Neural cell (in vitro differentiated cells): ENCODE measurements at regions not wholly inside any gene's neighbourhood (a gene's known extent, or its start where the extent isn't known, plus 50 kb on each side); places are given as distances from the start of the nearest gene placed in this dataset.

ENCODE experiments used
- H2AFZ ChIP-seq: fragments of 200-600, 300-800 bp; sonication (generic), shearing (Covaris generic); 2 replicates; pipeline ENCODE4 v1.6.0; 2014; ENCODE audit warnings: low read depth, mild to moderate bottlenecking, antibody characterized with exemption, low read length, moderate library complexity
- H3F3A ChIP-seq: fragments of 200-600 bp; shearing (Covaris generic); 2 replicates; pipeline ENCODE4 v1.6.1; 2016; ENCODE audit warnings: mild to moderate bottlenecking, moderate library complexity, mixed read lengths, antibody characterized with exemption, low read length; ENCODE audit not compliant: insufficient read depth, poor library complexity, severe bottlenecking
- H3K27ac ChIP-seq: fragments of 200-600, 300-800 bp; sonication (generic), shearing (Covaris generic); 2 replicates; pipeline ENCODE4 v1.5.1; 2014; ENCODE audit warnings: mild to moderate bottlenecking, low read length, moderate library complexity
- H3K27me3 ChIP-seq: fragments of 300-800, 200-600 bp; sonication (generic), shearing (Covaris generic); 2 replicates; pipeline ENCODE4 v1.6.0; 2014; ENCODE audit warnings: mild to moderate bottlenecking, low read depth, low read length, moderate library complexity; ENCODE audit not compliant: insufficient read depth
- H3K36me3 ChIP-seq: fragments of 300-800, 200-600 bp; sonication (generic), shearing (Covaris generic); 2 replicates; pipeline ENCODE4 v1.5.1; 2014; ENCODE audit warnings: mild to moderate bottlenecking, antibody characterized with exemption, low read length, moderate library complexity; ENCODE audit not compliant: insufficient read depth
- H3K4me2 ChIP-seq: fragments of 300-800, 200-600 bp; sonication (generic), shearing (Covaris generic); 2 replicates; pipeline ENCODE4 v1.6.0; 2014; ENCODE audit warnings: mild to moderate bottlenecking, low read length
- H3K4me3 ChIP-seq: fragments of 300-800, 200-600 bp; sonication (generic), shearing (Covaris generic); 2 replicates; pipeline ENCODE4 v1.5.1; 2014; ENCODE audit warnings: mild to moderate bottlenecking, low read length, moderate library complexity
- H3K79me2 ChIP-seq: fragments of 200-600 bp; shearing (Covaris generic); replicated peaks from 2 replicates; pipeline ENCODE4 v1.6.0; 2014; ENCODE audit warnings: mild to moderate bottlenecking, low read length, moderate library complexity; ENCODE audit not compliant: insufficient read depth
- H3K9ac ChIP-seq: fragments of 300-800, 200-600 bp; sonication (generic), shearing (Covaris generic); 2 replicates; pipeline ENCODE4 v1.6.1; 2016; ENCODE audit warnings: mild to moderate bottlenecking, low read length, mixed read lengths
- H3K9me2 ChIP-seq: fragments of 200-600 bp; shearing (Covaris generic); 2 replicates; pipeline ENCODE4 v1.6.1; 2016; ENCODE audit warnings: mild to moderate bottlenecking, low read length, mixed read lengths; ENCODE audit not compliant: insufficient read depth
- H3K9me3 ChIP-seq: fragments of 200-600, 300-800 bp; sonication (generic), shearing (Covaris generic); 2 replicates; pipeline ENCODE4 v1.6.1; 2016; ENCODE audit warnings: mild to moderate bottlenecking, mixed run types, low read length, moderate library complexity, mixed read lengths
- H4K20me1 ChIP-seq: fragments of 200-600 bp; shearing (Covaris generic); 2 replicates; pipeline ENCODE4 v1.6.1; 2016; ENCODE audit warnings: mild to moderate bottlenecking, mixed run types; ENCODE audit not compliant: insufficient read depth
- EP300 ChIP-seq: fragments of 450-650 bp; conservative IDR thresholded peaks from 2 replicates; pipeline ENCODE4 v1.6.1; 2014; ENCODE audit warnings: antibody characterized with exemption, mild to moderate bottlenecking, moderate library complexity; ENCODE audit not compliant: poor library complexity, severe bottlenecking
- EZH2 ChIP-seq: fragments of 200-600, 300-800 bp; shearing (Covaris generic), sonication (generic); IDR thresholded peaks from 2 replicates; pipeline ENCODE4 v1.6.1; 2014; ENCODE audit warnings: antibody characterized with exemption, low read length, borderline replicate concordance, mild to moderate bottlenecking; ENCODE audit not compliant: insufficient read depth, poor library complexity, severe bottlenecking
- MXI1 ChIP-seq: fragments of 450-650 bp; conservative IDR thresholded peaks from 2 replicates; pipeline ENCODE4 v1.6.1; 2014; ENCODE audit warnings: antibody characterized with exemption, mild to moderate bottlenecking; ENCODE audit not compliant: poor library complexity, severe bottlenecking
- POLR2AphosphoS5 ChIP-seq: IDR thresholded peaks from 2 replicates; pipeline ENCODE4 v1.6.1; 2012
- RAD21 ChIP-seq: fragments of 450-650 bp; conservative IDR thresholded peaks from 2 replicates; pipeline ENCODE4 v1.6.1; 2014; ENCODE audit warnings: antibody characterized with exemption, mild to moderate bottlenecking, moderate library complexity
- SMC3 ChIP-seq: fragments of 450-650 bp; conservative IDR thresholded peaks from 2 replicates; pipeline ENCODE4 v1.6.1; 2014; ENCODE audit warnings: antibody characterized with exemption, mild to moderate bottlenecking, moderate library complexity; ENCODE audit not compliant: poor library complexity
- TAF1 ChIP-seq: IDR thresholded peaks from 2 replicates; pipeline ENCODE4 v1.6.1; 2012; ENCODE audit warnings: low read depth
- TF ChIP-seq, protein P1 (sequence below): fragments of 450-650 bp; IDR thresholded peaks from 2 replicates; pipeline ENCODE4 v1.5.1; 2014; ENCODE audit warnings: antibody characterized with exemption, mild to moderate bottlenecking, moderate library complexity; ENCODE audit not compliant: poor library complexity, severe bottlenecking
- TF ChIP-seq, protein P2 (sequence below): IDR thresholded peaks from 2 replicates; pipeline ENCODE4 v1.6.1; 2012; ENCODE audit warnings: borderline replicate concordance

DNA sequence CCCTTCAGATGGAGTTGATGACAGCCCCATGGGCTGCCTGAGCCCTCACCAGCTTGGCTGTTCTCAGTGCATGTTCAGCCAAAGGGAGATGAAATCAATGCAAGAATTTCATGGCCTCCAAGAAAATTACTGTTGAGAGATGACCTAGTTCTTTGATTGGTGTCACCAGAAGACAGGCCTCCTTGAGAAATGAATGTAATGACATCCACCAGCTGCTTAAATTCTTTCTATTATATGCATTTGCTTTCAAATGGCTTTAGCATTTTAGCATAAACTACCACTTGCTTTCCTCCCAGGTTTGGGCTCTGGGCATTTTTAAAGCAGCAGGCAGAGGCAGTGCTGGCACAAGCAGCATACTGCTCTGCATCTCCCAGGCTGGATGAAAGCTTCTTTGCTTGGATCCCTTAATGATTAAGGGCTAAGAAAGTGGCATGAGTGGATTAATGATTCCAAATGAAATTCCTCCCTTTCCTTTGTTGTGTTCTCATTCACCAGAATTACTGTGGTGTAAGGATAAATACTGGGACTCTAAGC lies 278.4 kb downstream of the ZNF326 start:
- Histone ChIP-seq H3K4me2 (no peak overlapping the region), H3K4me3 (no peak overlapping the region), H3K9ac (no peak overlapping the region), H3K9me2 (no peaks in the 10 kb centered on the region), H3K36me3 (no peaks in the 10 kb centered on the region), H3K27ac (no peak overlapping the region), H3K27me3 (no peaks in the 10 kb centered on the region), H3F3A (no peaks in the 10 kb centered on the region), H2AFZ (no peak overlapping the region), H4K20me1 (no peaks in the 10 kb centered on the region), H3K79me2 (no peaks in the 10 kb centered on the region), H3K9me3 (no peaks in the 10 kb centered on the region)
- TF ChIP-seq MXI1 (no peak), EZH2 (no peak), TAF1 (no peak), EP300 (no peak), POLR2AphosphoS5 (no peak)
- TF ChIP-seq, protein P1, sequence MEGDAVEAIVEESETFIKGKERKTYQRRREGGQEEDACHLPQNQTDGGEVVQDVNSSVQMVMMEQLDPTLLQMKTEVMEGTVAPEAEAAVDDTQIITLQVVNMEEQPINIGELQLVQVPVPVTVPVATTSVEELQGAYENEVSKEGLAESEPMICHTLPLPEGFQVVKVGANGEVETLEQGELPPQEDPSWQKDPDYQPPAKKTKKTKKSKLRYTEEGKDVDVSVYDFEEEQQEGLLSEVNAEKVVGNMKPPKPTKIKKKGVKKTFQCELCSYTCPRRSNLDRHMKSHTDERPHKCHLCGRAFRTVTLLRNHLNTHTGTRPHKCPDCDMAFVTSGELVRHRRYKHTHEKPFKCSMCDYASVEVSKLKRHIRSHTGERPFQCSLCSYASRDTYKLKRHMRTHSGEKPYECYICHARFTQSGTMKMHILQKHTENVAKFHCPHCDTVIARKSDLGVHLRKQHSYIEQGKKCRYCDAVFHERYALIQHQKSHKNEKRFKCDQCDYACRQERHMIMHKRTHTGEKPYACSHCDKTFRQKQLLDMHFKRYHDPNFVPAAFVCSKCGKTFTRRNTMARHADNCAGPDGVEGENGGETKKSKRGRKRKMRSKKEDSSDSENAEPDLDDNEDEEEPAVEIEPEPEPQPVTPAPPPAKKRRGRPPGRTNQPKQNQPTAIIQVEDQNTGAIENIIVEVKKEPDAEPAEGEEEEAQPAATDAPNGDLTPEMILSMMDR = no peak

DNA sequence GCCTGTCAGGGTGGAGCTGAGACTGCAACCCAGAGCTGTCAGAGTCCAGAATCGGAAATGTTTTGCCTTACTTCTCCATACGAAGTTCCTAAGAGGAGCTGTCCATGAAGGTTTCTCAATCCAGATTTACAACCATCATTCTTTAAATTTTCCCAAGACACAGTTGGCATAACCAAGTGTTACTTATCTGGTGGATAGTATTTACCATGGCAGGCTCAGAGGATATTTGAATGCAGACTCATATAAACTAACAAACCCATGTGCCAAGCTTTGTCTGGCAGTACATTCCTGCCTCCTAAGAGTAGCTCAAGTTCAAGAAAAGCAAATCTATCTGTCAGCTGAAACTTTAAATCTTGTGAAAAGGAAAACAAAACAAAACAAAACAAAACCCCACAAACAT lies 267.9 kb downstream of the ZNF326 start:
- TF ChIP-seq POLR2AphosphoS5 (no peak), EZH2 (no peak), EP300 (no peak), SMC3 (no peak), MXI1 (no peak), RAD21 (no peak), TAF1 (no peak)
- TF ChIP-seq, protein P2, sequence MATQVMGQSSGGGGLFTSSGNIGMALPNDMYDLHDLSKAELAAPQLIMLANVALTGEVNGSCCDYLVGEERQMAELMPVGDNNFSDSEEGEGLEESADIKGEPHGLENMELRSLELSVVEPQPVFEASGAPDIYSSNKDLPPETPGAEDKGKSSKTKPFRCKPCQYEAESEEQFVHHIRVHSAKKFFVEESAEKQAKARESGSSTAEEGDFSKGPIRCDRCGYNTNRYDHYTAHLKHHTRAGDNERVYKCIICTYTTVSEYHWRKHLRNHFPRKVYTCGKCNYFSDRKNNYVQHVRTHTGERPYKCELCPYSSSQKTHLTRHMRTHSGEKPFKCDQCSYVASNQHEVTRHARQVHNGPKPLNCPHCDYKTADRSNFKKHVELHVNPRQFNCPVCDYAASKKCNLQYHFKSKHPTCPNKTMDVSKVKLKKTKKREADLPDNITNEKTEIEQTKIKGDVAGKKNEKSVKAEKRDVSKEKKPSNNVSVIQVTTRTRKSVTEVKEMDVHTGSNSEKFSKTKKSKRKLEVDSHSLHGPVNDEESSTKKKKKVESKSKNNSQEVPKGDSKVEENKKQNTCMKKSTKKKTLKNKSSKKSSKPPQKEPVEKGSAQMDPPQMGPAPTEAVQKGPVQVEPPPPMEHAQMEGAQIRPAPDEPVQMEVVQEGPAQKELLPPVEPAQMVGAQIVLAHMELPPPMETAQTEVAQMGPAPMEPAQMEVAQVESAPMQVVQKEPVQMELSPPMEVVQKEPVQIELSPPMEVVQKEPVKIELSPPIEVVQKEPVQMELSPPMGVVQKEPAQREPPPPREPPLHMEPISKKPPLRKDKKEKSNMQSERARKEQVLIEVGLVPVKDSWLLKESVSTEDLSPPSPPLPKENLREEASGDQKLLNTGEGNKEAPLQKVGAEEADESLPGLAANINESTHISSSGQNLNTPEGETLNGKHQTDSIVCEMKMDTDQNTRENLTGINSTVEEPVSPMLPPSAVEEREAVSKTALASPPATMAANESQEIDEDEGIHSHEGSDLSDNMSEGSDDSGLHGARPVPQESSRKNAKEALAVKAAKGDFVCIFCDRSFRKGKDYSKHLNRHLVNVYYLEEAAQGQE = no peak
- TF ChIP-seq, protein P1 = no peak
- no peak overlapping the region for H3K27ac ChIP-seq
- H3K79me2 ChIP-seq = no peaks in the 10 kb centered on the region
- no peaks in the 10 kb centered on the region for H3K9me3 ChIP-seq
- H3K27me3 ChIP-seq = no peaks in the 10 kb centered on the region
- no peaks in the 10 kb centered on the region for H3K9me2 ChIP-seq
- H2AFZ ChIP-seq = no peak overlapping the region
- H3F3A ChIP-seq = no peaks in the 10 kb centered on the region
- H3K36me3 ChIP-seq = no peaks in the 10 kb centered on the region
- no peak overlapping the region for H3K4me3 ChIP-seq
- no peak overlapping the region for H3K4me2 ChIP-seq
- no peaks in the 10 kb centered on the region for H4K20me1 ChIP-seq
- H3K9ac ChIP-seq = no peak overlapping the region
